ENCODE measurements at regions not wholly inside any gene's neighbourhood (a gene's known extent, or its start where the extent isn't known, plus 50 kb on each side); places are given as distances from the start of the nearest gene placed in this dataset.
A peak's percentile ranks its signal among the peaks of the same experiment; 100 is the strongest.

- H3K4me1 ChIP-seq (ENCODE audit: control insufficient read depth in 2 of 2, insufficient read depth in 2 of 2, low read length in 1 of 2): no peaks in the 10 kb centered on the region
- H3K9me3 ChIP-seq (ENCODE audit: control insufficient read depth in 2 of 2, insufficient read depth in 1 of 2, low read depth in 1 of 2, low read length in 1 of 2): no peaks in the 10 kb centered on the region
- no peak overlapping the region for H3K4me3 ChIP-seq (ENCODE audit: low read depth in 1 of 2, low read length in 2 of 2)
- WGBS, 2 donors: 71 to 77% methylated on average over 6 of the region's 6 CpGs
- H3K27ac ChIP-seq (ENCODE audit: low read depth in 2 of 2, low read length in 1 of 2): no peak overlapping the region
- no peaks in the 10 kb centered on the region for H3K27me3 ChIP-seq (ENCODE audit: control insufficient read depth in 1 of 2, insufficient read depth in 2 of 2, low read length in 2 of 2)
- H3K36me3 ChIP-seq (ENCODE audit: control insufficient read depth in 2 of 2, insufficient read depth in 2 of 2, low read length in 1 of 2): no peaks in the 10 kb centered on the region
Measured at GRCh38 chr11:112465433-112466024, 204.9 kb upstream of the PLET1 start.

GRCh38 chr11:112467721-112468120 lies 207.1 kb upstream of the PLET1 start:
- Histone ChIP-seq H3K36me3 (ENCODE audit: control insufficient read depth in 2 of 2, insufficient read depth in 2 of 2, low read length in 1 of 2) (no peaks in the 10 kb centered on the region), H3K4me1 (ENCODE audit: control insufficient read depth in 2 of 2, insufficient read depth in 2 of 2, low read length in 1 of 2) (no peaks in the 10 kb centered on the region), H3K27me3 (ENCODE audit: control insufficient read depth in 1 of 2, insufficient read depth in 2 of 2, low read length in 2 of 2) (no peaks in the 10 kb centered on the region), H3K27ac (ENCODE audit: low read depth in 2 of 2, low read length in 1 of 2) (no peak overlapping the region), H3K4me3 (ENCODE audit: low read depth in 1 of 2, low read length in 2 of 2) (no peak overlapping the region), H3K9me3 (ENCODE audit: control insufficient read depth in 2 of 2, insufficient read depth in 1 of 2, low read depth in 1 of 2, low read length in 1 of 2) (no peaks in the 10 kb centered on the region)
- 85 to 87% methylated on average over 3 of the region's 3 CpGs for WGBS, 2 donors

GRCh38 chr11:112469376-112469775 lies 208.7 kb upstream of the PLET1 start:
- H3K27ac ChIP-seq (ENCODE audit: low read depth in 2 of 2, low read length in 1 of 2): no peak overlapping the region
- no peaks in the 10 kb centered on the region for H3K27me3 ChIP-seq (ENCODE audit: control insufficient read depth in 1 of 2, insufficient read depth in 2 of 2, low read length in 2 of 2)
- no peaks in the 10 kb centered on the region for H3K4me1 ChIP-seq (ENCODE audit: control insufficient read depth in 2 of 2, insufficient read depth in 2 of 2, low read length in 1 of 2)
- no peak overlapping the region for H3K4me3 ChIP-seq (ENCODE audit: low read depth in 1 of 2, low read length in 2 of 2)
- no peaks in the 10 kb centered on the region for H3K36me3 ChIP-seq (ENCODE audit: control insufficient read depth in 2 of 2, insufficient read depth in 2 of 2, low read length in 1 of 2)
- WGBS, 2 donors: 85 to 90% methylated on average over 4 of the region's 4 CpGs
- no peaks in the 10 kb centered on the region for H3K9me3 ChIP-seq (ENCODE audit: control insufficient read depth in 2 of 2, insufficient read depth in 1 of 2, low read depth in 1 of 2, low read length in 1 of 2)

GRCh38 chr11:112470355-112470754 lies 209.7 kb upstream of the PLET1 start:
- no peaks in the 10 kb centered on the region for H3K9me3 ChIP-seq (ENCODE audit: control insufficient read depth in 2 of 2, insufficient read depth in 1 of 2, low read depth in 1 of 2, low read length in 1 of 2)
- H3K4me1 ChIP-seq (ENCODE audit: control insufficient read depth in 2 of 2, insufficient read depth in 2 of 2, low read length in 1 of 2): no peaks in the 10 kb centered on the region
- H3K27ac ChIP-seq (ENCODE audit: low read depth in 2 of 2, low read length in 1 of 2): no peak overlapping the region
- H3K4me3 ChIP-seq (ENCODE audit: low read depth in 1 of 2, low read length in 2 of 2): no peak overlapping the region
- 62 to 75% methylated on average over 4 of the region's 4 CpGs for WGBS, 2 donors
- no peaks in the 10 kb centered on the region for H3K27me3 ChIP-seq (ENCODE audit: control insufficient read depth in 1 of 2, insufficient read depth in 2 of 2, low read length in 2 of 2)
- no peaks in the 10 kb centered on the region for H3K36me3 ChIP-seq (ENCODE audit: control insufficient read depth in 2 of 2, insufficient read depth in 2 of 2, low read length in 1 of 2)

- Histone ChIP-seq H3K36me3 (ENCODE audit: control insufficient read depth in 2 of 2, insufficient read depth in 2 of 2, low read length in 1 of 2) (no peaks in the 10 kb centered on the region), H3K9me3 (ENCODE audit: control insufficient read depth in 2 of 2, insufficient read depth in 1 of 2, low read depth in 1 of 2, low read length in 1 of 2) (no peaks in the 10 kb centered on the region), H3K27ac (ENCODE audit: low read depth in 2 of 2, low read length in 1 of 2) (no peak overlapping the region), H3K4me3 (ENCODE audit: low read depth in 1 of 2, low read length in 2 of 2) (no peak overlapping the region), H3K4me1 (ENCODE audit: control insufficient read depth in 2 of 2, insufficient read depth in 2 of 2, low read length in 1 of 2) (no peaks in the 10 kb centered on the region), H3K27me3 (ENCODE audit: control insufficient read depth in 1 of 2, insufficient read depth in 2 of 2, low read length in 2 of 2) (no peaks in the 10 kb centered on the region)
- WGBS, 2 donors: 73 to 77% methylated on average over 5 of the region's 5 CpGs
Measured at GRCh38 chr11:112471731-112472130, 211.1 kb upstream of the PLET1 start.

- Histone ChIP-seq H3K9me3 (ENCODE audit: control insufficient read depth in 2 of 2, insufficient read depth in 1 of 2, low read depth in 1 of 2, low read length in 1 of 2) (no peaks in the 10 kb centered on the region), H3K36me3 (ENCODE audit: control insufficient read depth in 2 of 2, insufficient read depth in 2 of 2, low read length in 1 of 2) (no peaks in the 10 kb centered on the region), H3K27me3 (ENCODE audit: control insufficient read depth in 1 of 2, insufficient read depth in 2 of 2, low read length in 2 of 2) (no peaks in the 10 kb centered on the region), H3K4me1 (ENCODE audit: control insufficient read depth in 2 of 2, insufficient read depth in 2 of 2, low read length in 1 of 2) (no peaks in the 10 kb centered on the region), H3K4me3 (ENCODE audit: low read depth in 1 of 2, low read length in 2 of 2) (no peak overlapping the region), H3K27ac (ENCODE audit: low read depth in 2 of 2, low read length in 1 of 2) (no peak overlapping the region)
- 50 to 83% methylated on average over 2 of the region's 2 CpGs for WGBS, 2 donors
Measured at GRCh38 chr11:112477152-112477551, 216.5 kb upstream of the PLET1 start.

GRCh38 chr11:112477581-112478317 lies 217.1 kb upstream of the PLET1 start:
- H3K4me3 ChIP-seq (ENCODE audit: low read depth in 1 of 2, low read length in 2 of 2): no peak overlapping the region
- H3K4me1 ChIP-seq (ENCODE audit: control insufficient read depth in 2 of 2, insufficient read depth in 2 of 2, low read length in 1 of 2): no peaks in the 10 kb centered on the region
- H3K36me3 ChIP-seq (ENCODE audit: control insufficient read depth in 2 of 2, insufficient read depth in 2 of 2, low read length in 1 of 2): no peaks in the 10 kb centered on the region
- no peaks in the 10 kb centered on the region for H3K9me3 ChIP-seq (ENCODE audit: control insufficient read depth in 2 of 2, insufficient read depth in 1 of 2, low read depth in 1 of 2, low read length in 1 of 2)
- 58 to 76% methylated on average over 6 of the region's 6 CpGs for WGBS, 2 donors
- no peaks in the 10 kb centered on the region for H3K27me3 ChIP-seq (ENCODE audit: control insufficient read depth in 1 of 2, insufficient read depth in 2 of 2, low read length in 2 of 2)
- H3K27ac ChIP-seq (ENCODE audit: low read depth in 2 of 2, low read length in 1 of 2): peak overlapping the region in 1 of 2 donors; percentile 36

- H3K27me3 ChIP-seq (ENCODE audit: control insufficient read depth in 1 of 2, insufficient read depth in 2 of 2, low read length in 2 of 2): no peaks in the 10 kb centered on the region
- H3K27ac ChIP-seq (ENCODE audit: low read depth in 2 of 2, low read length in 1 of 2): no peak overlapping the region
- H3K4me1 ChIP-seq (ENCODE audit: control insufficient read depth in 2 of 2, insufficient read depth in 2 of 2, low read length in 1 of 2): no peaks in the 10 kb centered on the region
- H3K4me3 ChIP-seq (ENCODE audit: low read depth in 1 of 2, low read length in 2 of 2): no peak overlapping the region
- no peaks in the 10 kb centered on the region for H3K9me3 ChIP-seq (ENCODE audit: control insufficient read depth in 2 of 2, insufficient read depth in 1 of 2, low read depth in 1 of 2, low read length in 1 of 2)
- no peaks in the 10 kb centered on the region for H3K36me3 ChIP-seq (ENCODE audit: control insufficient read depth in 2 of 2, insufficient read depth in 2 of 2, low read length in 1 of 2)
- WGBS, 2 donors: 50 to 74% methylated on average over 4 of the region's 4 CpGs
Measured at GRCh38 chr11:112478806-112479205, 218.1 kb upstream of the PLET1 start.

GRCh38 chr11:112481431-112481830 lies 220.8 kb upstream of the PLET1 start:
- Histone ChIP-seq H3K4me1 (ENCODE audit: control insufficient read depth in 2 of 2, insufficient read depth in 2 of 2, low read length in 1 of 2) (no peaks in the 10 kb centered on the region), H3K27me3 (ENCODE audit: control insufficient read depth in 1 of 2, insufficient read depth in 2 of 2, low read length in 2 of 2) (no peaks in the 10 kb centered on the region), H3K36me3 (ENCODE audit: control insufficient read depth in 2 of 2, insufficient read depth in 2 of 2, low read length in 1 of 2) (no peaks in the 10 kb centered on the region), H3K27ac (ENCODE audit: low read depth in 2 of 2, low read length in 1 of 2) (no peak overlapping the region), H3K4me3 (ENCODE audit: low read depth in 1 of 2, low read length in 2 of 2) (no peak overlapping the region), H3K9me3 (ENCODE audit: control insufficient read depth in 2 of 2, insufficient read depth in 1 of 2, low read depth in 1 of 2, low read length in 1 of 2) (no peaks in the 10 kb centered on the region)
- WGBS, 2 donors: 72 to 87% methylated on average over 1 of the region's 1 CpG

- H3K4me1 ChIP-seq (ENCODE audit: control insufficient read depth in 2 of 2, insufficient read depth in 2 of 2, low read length in 1 of 2): no peaks in the 10 kb centered on the region
- no peak overlapping the region for H3K27ac ChIP-seq (ENCODE audit: low read depth in 2 of 2, low read length in 1 of 2)
- no peaks in the 10 kb centered on the region for H3K27me3 ChIP-seq (ENCODE audit: control insufficient read depth in 1 of 2, insufficient read depth in 2 of 2, low read length in 2 of 2)
- H3K4me3 ChIP-seq (ENCODE audit: low read depth in 1 of 2, low read length in 2 of 2): no peak overlapping the region
- no peaks in the 10 kb centered on the region for H3K9me3 ChIP-seq (ENCODE audit: control insufficient read depth in 2 of 2, insufficient read depth in 1 of 2, low read depth in 1 of 2, low read length in 1 of 2)
- 65 to 75% methylated on average over 3 of the region's 3 CpGs for WGBS, 2 donors
- H3K36me3 ChIP-seq (ENCODE audit: control insufficient read depth in 2 of 2, insufficient read depth in 2 of 2, low read length in 1 of 2): no peaks in the 10 kb centered on the region
Measured at GRCh38 chr11:112481893-112482292, 221.2 kb upstream of the PLET1 start.

All from esophagus (tissue), 2 donors.